ENCODE measurements at regions not wholly inside any gene's neighbourhood (a gene's known extent, or its start where the extent isn't known, plus 50 kb on each side); places are given as distances from the start of the nearest gene placed in this dataset.

- 72 to 78% (median 74%) methylated on average over 3 of the region's 3 CpGs for WGBS, 5 donors
- TF ChIP-seq POLR2A (IDR thresholded peaks at IDR 0.05) = no peak
- Histone ChIP-seq H3K4me3 (no peak overlapping the region), H3K27ac (no peak overlapping the region), H3K27me3 (no peaks in the 10 kb centered on the region), H3K36me3 (no peaks in the 10 kb centered on the region), H3K4me1 (no peaks in the 10 kb centered on the region), H3K9me3 (no peaks in the 10 kb centered on the region)
- intact Hi-C loops (cut with DNase I; ENCODE audit: low total_unique reads) = no loop called here
- no peak for DNase-seq
These were observed 763.9 kb downstream of the PCDH18 start for GRCh38 chr4:136768213-136768924.

- Histone ChIP-seq H3K27me3 (no peaks in the 10 kb centered on the region), H3K4me1 (no peaks in the 10 kb centered on the region), H3K36me3 (no peaks in the 10 kb centered on the region), H3K4me3 (no peak overlapping the region), H3K27ac (no peak overlapping the region), H3K9me3 (no peaks in the 10 kb centered on the region)
- TF ChIP-seq EP300 (IDR thresholded peaks at IDR 0.05) = no peak
- no peak for TF ChIP-seq POLR2A (IDR thresholded peaks at IDR 0.05)
- TF ChIP-seq POLR2AphosphoS5 (IDR thresholded peaks at IDR 0.05) = no peak
- no peak for TF ChIP-seq CTCF (IDR thresholded peaks at IDR 0.05)
- no peak for DNase-seq
- WGBS, 5 donors = 42 to 70% (median 63%) methylated on average over 3 of the region's 3 CpGs
- intact Hi-C loops (cut with DNase I; ENCODE audit: low total_unique reads) = no loop called here
These were observed 768.4 kb downstream of the PCDH18 start for GRCh38 chr4:136763919-136764318.

- Histone ChIP-seq H3K36me3 (no peaks in the 10 kb centered on the region), H3K9me3 (no peaks in the 10 kb centered on the region), H3K27me3 (no peaks in the 10 kb centered on the region), H3K4me1 (no peaks in the 10 kb centered on the region), H3K4me3 (no peak overlapping the region), H3K27ac (no peak overlapping the region)
- WGBS, 5 donors = 60 to 73% (median 63%) methylated on average over 1 of the region's 1 CpG
- intact Hi-C loops (cut with DNase I; ENCODE audit: low total_unique reads) = no loop called here
- DNase-seq = no peak
- TF ChIP-seq POLR2AphosphoS5 (IDR thresholded peaks at IDR 0.05) (no peak), CTCF (IDR thresholded peaks at IDR 0.05) (no peak), POLR2A (IDR thresholded peaks at IDR 0.05) (no peak), EP300 (IDR thresholded peaks at IDR 0.05) (no peak)
These were observed 776.8 kb downstream of the PCDH18 start for GRCh38 chr4:136755531-136755916.

GRCh38 chr4:136754810-136755530 is 777.3 kb downstream of the PCDH18 start:
- Histone ChIP-seq H3K27ac (no peak overlapping the region), H3K9me3 (no peaks in the 10 kb centered on the region), H3K4me1 (no peaks in the 10 kb centered on the region), H3K27me3 (no peaks in the 10 kb centered on the region), H3K36me3 (no peaks in the 10 kb centered on the region), H3K4me3 (no peak overlapping the region)
- no peak for DNase-seq
- TF ChIP-seq CTCF (IDR thresholded peaks at IDR 0.05) (no peak), POLR2A (IDR thresholded peaks at IDR 0.05) (no peak), POLR2AphosphoS5 (IDR thresholded peaks at IDR 0.05) (no peak), EP300 (IDR thresholded peaks at IDR 0.05) (no peak)
- intact Hi-C loops (cut with DNase I; ENCODE audit: low total_unique reads) = no loop called here
- WGBS, 5 donors = 28 to 58% (median 39%) methylated on average over 2 of the region's 2 CpGs

GRCh38 chr4:136751556-136751955 is 780.7 kb downstream of the PCDH18 start:
- Histone ChIP-seq H3K4me3 (no peak overlapping the region), H3K27me3 (no peaks in the 10 kb centered on the region), H3K4me1 (no peaks in the 10 kb centered on the region), H3K27ac (no peak overlapping the region), H3K9me3 (no peaks in the 10 kb centered on the region), H3K36me3 (no peaks in the 10 kb centered on the region)
- DNase-seq = no peak
- WGBS, 5 donors = 33 to 61% (median 51%) methylated on average over 1 of the region's 1 CpG
- intact Hi-C loops (cut with DNase I; ENCODE audit: low total_unique reads) = no loop called here
- no peak for TF ChIP-seq CTCF (IDR thresholded peaks at IDR 0.05)
- no peak for TF ChIP-seq EP300 (IDR thresholded peaks at IDR 0.05)
- TF ChIP-seq POLR2AphosphoS5 (IDR thresholded peaks at IDR 0.05) = no peak
- TF ChIP-seq POLR2A (IDR thresholded peaks at IDR 0.05) = no peak

Measured in stomach (tissue), 8 donors.